ENCODE measurements at regions not wholly inside any gene's neighbourhood (a gene's known extent, or its start where the extent isn't known, plus 50 kb on each side); places are given as distances from the start of the nearest gene placed in this dataset.

DNA sequence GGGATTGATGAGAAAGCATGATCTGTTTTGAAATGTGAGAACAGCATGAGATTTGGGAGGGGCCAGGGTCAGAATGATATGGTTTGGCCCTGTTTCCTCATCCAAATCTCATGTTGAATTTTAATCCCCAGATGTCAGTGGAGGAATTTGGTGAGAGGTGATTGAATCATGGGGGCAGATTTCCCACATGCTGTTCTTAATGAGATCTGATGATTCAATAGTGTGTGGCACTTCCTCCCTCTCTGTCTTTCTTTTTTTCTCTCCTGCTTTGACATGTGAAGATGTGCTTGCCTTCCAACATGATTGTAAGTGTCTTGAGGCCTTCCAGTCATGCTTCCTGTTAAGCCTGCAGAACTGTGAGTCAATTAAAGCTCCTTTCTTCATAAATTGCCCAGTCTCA, 1060.3 kb upstream of the CITED2 start:
- Histone ChIP-seq H3K4me3 (no peak overlapping the region), H3K36me3 (no peaks in the 10 kb centered on the region), H3K4me1 (peaks cover 0 to 12% (median 0%) of the 10 kb centered on the region in 3 donors), H3K9me3 (no peaks in the 10 kb centered on the region), H3K27ac (no peak overlapping the region), H3K27me3 (no peaks in the 10 kb centered on the region)
- TF ChIP-seq CTCF (IDR thresholded peaks at IDR 0.05) (no peak), POLR2AphosphoS5 (IDR thresholded peaks at IDR 0.05) (no peak)
- no peak for ATAC-seq

GRCh38 chr6:140433072-140433471, 1058.6 kb upstream of the CITED2 start:
- Histone ChIP-seq H3K36me3 (no peaks in the 10 kb centered on the region), H3K27me3 (no peaks in the 10 kb centered on the region), H3K4me1 (peaks cover 0 to 7% (median 0%) of the 10 kb centered on the region in 3 donors), H3K9me3 (no peaks in the 10 kb centered on the region), H3K27ac (no peak overlapping the region), H3K4me3 (no peak overlapping the region)
- no peak for ATAC-seq
- TF ChIP-seq EP300 (IDR thresholded peaks at IDR 0.05) (no peak), POLR2A (IDR thresholded peaks at IDR 0.05) (no peak), POLR2AphosphoS5 (IDR thresholded peaks at IDR 0.05) (no peak), CTCF (IDR thresholded peaks at IDR 0.05) (no peak)
- 98 to 100% methylated on average over 2 to 4 of the region's 4 CpGs for WGBS, 2 donors (ENCODE audit: low coverage in 1 of 2)

DNA sequence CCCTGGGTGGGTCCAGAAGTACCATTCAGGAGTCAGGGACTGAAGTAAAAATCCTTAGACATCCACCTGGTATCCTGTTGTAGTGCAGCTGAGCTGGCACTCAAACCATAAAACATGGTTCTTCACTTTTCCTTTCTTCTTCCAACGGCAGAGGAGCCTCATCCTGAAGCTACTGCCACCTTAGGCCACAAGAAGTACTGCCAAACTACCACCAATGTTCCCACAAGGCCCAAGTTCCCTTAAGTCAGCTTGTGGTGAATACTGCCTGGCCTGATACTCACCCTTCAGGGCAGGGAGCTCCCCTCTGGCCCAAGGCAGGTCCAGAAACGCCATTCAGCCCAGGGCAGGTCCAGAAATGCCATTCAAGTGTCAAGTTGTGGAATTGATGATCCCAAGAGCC, 1053.4 kb upstream of the CITED2 start:
- Histone ChIP-seq H3K9me3 (no peaks in the 10 kb centered on the region), H3K36me3 (no peaks in the 10 kb centered on the region), H3K4me3 (no peak overlapping the region), H3K27me3 (no peaks in the 10 kb centered on the region), H3K4me1 (no peaks in the 10 kb centered on the region), H3K27ac (no peak overlapping the region)
- no peak for ATAC-seq
- TF ChIP-seq POLR2A (IDR thresholded peaks at IDR 0.05) = no peak
- no peak for TF ChIP-seq POLR2AphosphoS5 (IDR thresholded peaks at IDR 0.05)
- TF ChIP-seq CTCF (IDR thresholded peaks at IDR 0.05) = no peak
- TF ChIP-seq EP300 (IDR thresholded peaks at IDR 0.05) = no peak
- no CpG with 5 or more reads among the region's 2 CpGs for WGBS, 2 donors (ENCODE audit: low coverage in 1 of 2)

DNA sequence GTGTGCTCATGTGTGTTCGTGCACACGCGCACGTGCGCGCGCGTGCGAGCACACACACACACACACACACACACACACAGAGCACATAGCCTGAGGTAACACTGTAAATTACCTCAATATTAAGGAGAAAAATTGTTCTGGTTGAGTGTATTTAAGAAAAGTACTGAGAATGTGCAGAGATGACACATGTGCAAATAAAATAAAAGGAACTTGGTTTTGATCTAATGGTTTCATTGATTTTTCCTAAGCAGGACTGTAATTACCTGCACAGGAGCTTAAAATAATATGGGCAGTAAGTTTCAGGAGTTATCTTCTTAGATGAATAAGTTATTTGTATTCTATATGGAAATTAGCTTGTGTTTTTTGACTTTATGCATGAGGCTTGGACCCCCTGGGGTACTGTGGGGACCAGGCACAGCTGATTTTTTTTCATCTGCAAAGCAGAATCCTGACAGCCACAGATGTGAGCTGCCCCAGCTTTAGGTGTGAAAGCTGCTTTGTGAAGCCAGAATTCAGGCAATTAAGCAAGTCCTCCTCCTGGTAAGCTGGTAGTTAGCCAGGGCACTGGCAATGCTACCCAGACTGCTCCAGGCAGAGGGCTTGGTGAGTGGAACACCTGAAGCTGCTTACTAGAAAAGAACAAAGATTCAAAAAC, 1040.6 kb upstream of the CITED2 start:
- TF ChIP-seq POLR2A (IDR thresholded peaks at IDR 0.05) = no peak
- TF ChIP-seq POLR2AphosphoS5 (IDR thresholded peaks at IDR 0.05) = no peak
- TF ChIP-seq CTCF (IDR thresholded peaks at IDR 0.05) = no peak
- TF ChIP-seq EP300 (IDR thresholded peaks at IDR 0.05) = no peak
- Histone ChIP-seq H3K9me3 (peaks cover 0 to 11% (median 0%) of the 10 kb centered on the region in 3 donors), H3K27ac (no peak overlapping the region), H3K36me3 (no peaks in the 10 kb centered on the region), H3K4me1 (no peaks in the 10 kb centered on the region), H3K4me3 (no peak overlapping the region), H3K27me3 (no peaks in the 10 kb centered on the region)
- WGBS, 2 donors (ENCODE audit: low coverage in 1 of 2) = 97 to 100% methylated on average over 1 to 9 of the region's 9 CpGs
- ATAC-seq = no peak

DNA sequence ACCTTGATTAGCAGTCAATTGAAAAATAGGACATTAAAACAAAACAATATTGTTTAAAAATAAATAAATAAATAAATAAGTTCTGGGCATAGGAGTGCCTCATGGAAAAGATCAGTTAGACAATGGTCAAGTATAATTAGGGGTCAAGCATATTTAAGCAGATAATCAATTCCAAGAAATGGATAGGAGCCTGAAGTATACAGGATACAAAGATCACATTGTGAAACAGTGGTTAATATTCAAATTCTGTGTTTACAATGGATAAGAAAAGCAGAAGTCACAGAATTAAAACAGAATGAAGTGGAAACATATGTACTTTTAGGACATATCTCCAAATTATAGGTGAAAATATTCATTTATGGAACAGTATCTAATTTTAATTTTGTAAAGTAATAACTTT, 1028.6 kb upstream of the CITED2 start:
- Histone ChIP-seq H3K27me3 (no peaks in the 10 kb centered on the region), H3K9me3 (peaks cover 0 to 17% (median 0%) of the 10 kb centered on the region in 3 donors), H3K36me3 (no peaks in the 10 kb centered on the region), H3K4me1 (peaks cover 0 to 5% (median 0%) of the 10 kb centered on the region in 3 donors), H3K27ac (no peak overlapping the region), H3K4me3 (no peak overlapping the region)
- no peak for TF ChIP-seq CTCF (IDR thresholded peaks at IDR 0.05)
- no peak for TF ChIP-seq POLR2AphosphoS5 (IDR thresholded peaks at IDR 0.05)
- TF ChIP-seq POLR2A (IDR thresholded peaks at IDR 0.05) = no peak
- TF ChIP-seq EP300 (IDR thresholded peaks at IDR 0.05) = no peak
- no peak for ATAC-seq
